ENCODE measurements at regions not wholly inside any gene's neighbourhood (a gene's known extent, or its start where the extent isn't known, plus 50 kb on each side); places are given as distances from the start of the nearest gene placed in this dataset.

GRCh38 chr6:114735025-114735735 is 392.4 kb upstream of the HS3ST5 start:
- H3K27ac ChIP-seq: no peak overlapping the region
- no peaks in the 10 kb centered on the region for H3K4me1 ChIP-seq
- intact Hi-C loops (cut with DNase I; ENCODE audit: low total_unique reads): no loop called here
- TF ChIP-seq POLR2AphosphoS5 (IDR thresholded peaks at IDR 0.05): no peak
- TF ChIP-seq CTCF (IDR thresholded peaks at IDR 0.05 in 8 of 11, conservative IDR thresholded peaks at IDR 0.05 in 3 of 11): no peak
- no peak for TF ChIP-seq POLR2A (IDR thresholded peaks at IDR 0.05)
- no peak for DNase-seq
- no peaks in the 10 kb centered on the region for H3K36me3 ChIP-seq
- no peak overlapping the region for H3K4me3 ChIP-seq
- H3K27me3 ChIP-seq (replicated peaks in 1 of 7): no peaks in the 10 kb centered on the region
- no peaks in the 10 kb centered on the region for H3K9me3 ChIP-seq
- WGBS, 5 donors: 54 to 65% (median 61%) methylated on average over 5 of the region's 5 CpGs

DNA sequence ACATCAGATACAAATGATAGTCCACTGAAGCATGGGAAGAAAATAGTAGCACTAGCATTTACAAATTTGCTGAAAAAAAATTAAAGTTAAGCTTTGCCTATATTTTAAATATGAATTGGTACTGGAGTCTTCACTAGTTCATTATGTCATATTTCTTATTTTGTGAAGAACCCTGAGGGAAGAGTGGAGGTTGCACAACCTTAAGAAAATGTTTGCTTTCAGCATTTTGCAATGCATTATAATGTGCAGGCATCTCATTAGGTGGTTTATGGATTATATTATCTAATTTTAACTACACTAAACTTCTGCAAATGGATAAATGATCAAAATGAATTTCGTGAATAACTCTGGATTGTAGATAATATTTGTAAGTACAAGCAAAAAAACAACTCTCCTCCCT is 390.8 kb upstream of the HS3ST5 start:
- no peak for DNase-seq
- Histone ChIP-seq H3K4me3 (no peak overlapping the region), H3K4me1 (no peaks in the 10 kb centered on the region), H3K9me3 (peaks cover 0 to 3% (median 0%) of the 10 kb centered on the region in 8 donors), H3K27me3 (replicated peaks in 1 of 7) (no peaks in the 10 kb centered on the region), H3K36me3 (no peaks in the 10 kb centered on the region), H3K27ac (no peak overlapping the region)
- WGBS, 5 donors: 54 to 71% (median 67%) methylated on average over 1 of the region's 1 CpG
- no peak for TF ChIP-seq POLR2AphosphoS5 (IDR thresholded peaks at IDR 0.05)
- no peak for TF ChIP-seq CTCF (IDR thresholded peaks at IDR 0.05 in 8 of 11, conservative IDR thresholded peaks at IDR 0.05 in 3 of 11)
- TF ChIP-seq POLR2A (IDR thresholded peaks at IDR 0.05): no peak
- intact Hi-C loops (cut with DNase I; ENCODE audit: low total_unique reads): no loop called here

GRCh38 chr6:114718716-114719270 is 376.0 kb upstream of the HS3ST5 start:
- intact Hi-C loops (cut with DNase I; ENCODE audit: low total_unique reads): no loop called here
- H3K4me1 ChIP-seq: no peaks in the 10 kb centered on the region
- TF ChIP-seq CTCF (IDR thresholded peaks at IDR 0.05 in 8 of 11, conservative IDR thresholded peaks at IDR 0.05 in 3 of 11): no peak
- TF ChIP-seq POLR2AphosphoS5 (IDR thresholded peaks at IDR 0.05): no peak
- no peak for TF ChIP-seq POLR2A (IDR thresholded peaks at IDR 0.05)
- H3K27ac ChIP-seq: no peak overlapping the region
- H3K27me3 ChIP-seq (replicated peaks in 1 of 7): no peaks in the 10 kb centered on the region
- H3K36me3 ChIP-seq: no peaks in the 10 kb centered on the region
- H3K9me3 ChIP-seq: peaks cover 0 to 8% (median 0%) of the 10 kb centered on the region in 8 donors
- 59 to 78% (median 72%) methylated on average over 2 of the region's 2 CpGs for WGBS, 5 donors
- no peak overlapping the region for H3K4me3 ChIP-seq
- DNase-seq: no peak

DNA sequence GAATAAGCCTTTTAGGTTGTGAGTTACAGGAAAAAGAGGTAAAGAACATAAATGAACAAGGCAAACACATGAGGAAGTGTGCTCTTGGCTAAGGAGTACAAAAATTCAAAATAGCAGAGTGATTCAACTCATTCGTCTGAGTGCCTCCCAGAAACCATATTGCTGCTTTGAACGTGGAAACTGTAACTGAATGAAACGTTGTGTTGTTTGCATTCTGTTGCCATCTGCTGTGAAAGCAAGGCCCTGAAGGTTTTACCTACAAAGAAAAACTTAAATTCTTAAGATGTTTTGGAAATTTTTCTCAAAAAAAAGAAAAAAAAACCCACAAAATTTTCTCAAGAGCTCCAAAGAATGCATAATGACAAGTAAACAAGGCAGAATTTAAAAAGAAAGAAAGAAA is 375.4 kb upstream of the HS3ST5 start:
- intact Hi-C loops (cut with DNase I; ENCODE audit: low total_unique reads): no loop called here
- 48 to 59% (median 52%) methylated on average over 3 of the region's 3 CpGs for WGBS, 5 donors
- no peaks in the 10 kb centered on the region for H3K4me1 ChIP-seq
- no peaks in the 10 kb centered on the region for H3K36me3 ChIP-seq
- H3K27ac ChIP-seq: no peak overlapping the region
- no peaks in the 10 kb centered on the region for H3K27me3 ChIP-seq (replicated peaks in 1 of 7)
- peaks cover 0 to 8% (median 0%) of the 10 kb centered on the region in 8 donors for H3K9me3 ChIP-seq
- no peak overlapping the region for H3K4me3 ChIP-seq
- DNase-seq: no peak
- TF ChIP-seq POLR2AphosphoS5 (IDR thresholded peaks at IDR 0.05) (no peak), POLR2A (IDR thresholded peaks at IDR 0.05) (no peak), CTCF (IDR thresholded peaks at IDR 0.05 in 8 of 11, conservative IDR thresholded peaks at IDR 0.05 in 3 of 11) (no peak)
